Kidney tubule cell (primary cell): ENCODE measurements at regions not wholly inside any gene's neighbourhood (a gene's known extent, or its start where the extent isn't known, plus 50 kb on each side); places are given as distances from the start of the nearest gene placed in this dataset.

Source experiments
- DNase-seq: peaks from one replicate; pipeline ENCODE4 v3.0.0-alpha.2; 2018; ENCODE audit warnings: low spot score

GRCh38 chr9:17970277-17970676 lies 391.4 kb downstream of the SH3GL2 start:
- DNase-seq, result peak; percentile 7

- no peak for DNase-seq
Observed at GRCh38 chr9:17978773-17979172, 399.9 kb downstream of the SH3GL2 start.

- no peak for DNase-seq
Observed at GRCh38 chr9:17986595-17986994, 407.7 kb downstream of the SH3GL2 start.

GRCh38 chr9:17987189-17987588 lies 408.3 kb downstream of the SH3GL2 start:
- no peak for DNase-seq

- no peak for DNase-seq
Observed at GRCh38 chr9:17988489-17988888, 409.6 kb downstream of the SH3GL2 start.

GRCh38 chr9:17990602-17991001 lies 411.7 kb downstream of the SH3GL2 start:
- no peak for DNase-seq

- DNase-seq, result no peak
Observed at GRCh38 chr9:17993024-17993423, 414.2 kb downstream of the SH3GL2 start.

GRCh38 chr9:17994695-17995425 lies 416.0 kb downstream of the SH3GL2 start:
- no peak for DNase-seq

- DNase-seq, result no peak
Observed at GRCh38 chr9:17996728-17997127, 417.9 kb downstream of the SH3GL2 start.

GRCh38 chr9:18002718-18003438 lies 424.0 kb downstream of the SH3GL2 start:
- DNase-seq, result no peak

- DNase-seq, result no peak
Observed at GRCh38 chr9:18006591-18006990, 427.7 kb downstream of the SH3GL2 start.

- no peak for DNase-seq
Observed at GRCh38 chr9:18007621-18008020, 428.8 kb downstream of the SH3GL2 start.

GRCh38 chr9:18009902-18010301 lies 431.0 kb downstream of the SH3GL2 start:
- DNase-seq, result no peak

- no peak for DNase-seq
Observed at GRCh38 chr9:18010492-18010891, 431.6 kb downstream of the SH3GL2 start.

- DNase-seq, result no peak
Observed at GRCh38 chr9:18012170-18012569, 433.3 kb downstream of the SH3GL2 start.

GRCh38 chr9:18014556-18014955 lies 435.7 kb downstream of the SH3GL2 start:
- peak; percentile 9 for DNase-seq

GRCh38 chr9:18015116-18015515 lies 436.2 kb downstream of the SH3GL2 start:
- no peak for DNase-seq

GRCh38 chr9:18017136-18017535 lies 438.3 kb downstream of the SH3GL2 start:
- no peak for DNase-seq

GRCh38 chr9:18018221-18018620 lies 439.4 kb downstream of the SH3GL2 start:
- no peak for DNase-seq

- DNase-seq, result no peak
Observed at GRCh38 chr9:18018661-18019060, 439.8 kb downstream of the SH3GL2 start.

- no peak for DNase-seq
Observed at GRCh38 chr9:18020121-18020745, 441.4 kb downstream of the SH3GL2 start.

- no peak for DNase-seq
Observed at GRCh38 chr9:18022642-18023041, 443.8 kb downstream of the SH3GL2 start.

- DNase-seq, result no peak
Observed at GRCh38 chr9:18023332-18023731, 444.5 kb downstream of the SH3GL2 start.
